OCI-LY1 (cell line): ENCODE measurements at regions not wholly inside any gene's neighbourhood (a gene's known extent, or its start where the extent isn't known, plus 50 kb on each side); places are given as distances from the start of the nearest gene placed in this dataset.

ENCODE experiments used
- H2AFZ ChIP-seq: fragments of 200-600 bp; sonication (generic), shearing (Covaris generic); 2 replicates; pipeline ENCODE4 v1.6.0; 2014; ENCODE audit warnings: antibody characterized with exemption, mild to moderate bottlenecking, low read length
- H3F3A ChIP-seq: fragments of 200-600 bp; sonication (generic), shearing (Covaris generic); 2 replicates; pipeline ENCODE4 v1.6.0; 2014; ENCODE audit warnings: mild to moderate bottlenecking, antibody characterized with exemption, low read length, moderate library complexity; ENCODE audit not compliant: insufficient read depth
- H3K27ac ChIP-seq: fragments of 200-600 bp; sonication (generic); 2 replicates; pipeline ENCODE4 v1.5.1; 2014; ENCODE audit warnings: low read length, mixed run types, mild to moderate bottlenecking, low read depth; ENCODE audit not compliant: poor library complexity, severe bottlenecking
- H3K27me3 ChIP-seq: fragments of 200-600 bp; sonication (generic); 2 replicates; pipeline ENCODE4 v1.6.0; 2014; ENCODE audit warnings: antibody characterized with exemption, mild to moderate bottlenecking, low read length, moderate library complexity; ENCODE audit not compliant: insufficient read depth
- H3K36me3 ChIP-seq: fragments of 200-600 bp; sonication (generic); 2 replicates; pipeline ENCODE4 v1.6.1; 2014; ENCODE audit warnings: mild to moderate bottlenecking, antibody characterized with exemption, low read length, moderate library complexity, mixed read lengths; ENCODE audit not compliant: insufficient read depth
- H3K4me1 ChIP-seq: fragments of 200-600 bp; sonication (generic); 2 replicates; pipeline ENCODE4 v1.5.1; 2014; ENCODE audit warnings: mild to moderate bottlenecking, low read length, moderate library complexity; ENCODE audit not compliant: insufficient read depth, severe bottlenecking
- H3K4me2 ChIP-seq: fragments of 200-600 bp; sonication (generic), shearing (Covaris generic); 2 replicates; pipeline ENCODE4 v1.6.1; 2014; ENCODE audit warnings: low read length
- H3K4me3 ChIP-seq: fragments of 200-600 bp; sonication (generic); 2 replicates; pipeline ENCODE4 v1.5.1; 2014; ENCODE audit warnings: low read length, low read depth, mild to moderate bottlenecking, mixed read lengths; ENCODE audit not compliant: poor library complexity, severe bottlenecking
- H3K79me2 ChIP-seq: fragments of 200-600 bp; shearing (Covaris generic); 2 replicates; pipeline ENCODE4 v1.6.1; 2016; ENCODE audit warnings: mixed run types, low read length, mixed read lengths; ENCODE audit not compliant: insufficient read depth
- H3K9ac ChIP-seq: fragments of 200-600 bp; sonication (generic), shearing (Covaris generic); 2 replicates; pipeline ENCODE4 v1.6.1; 2014; ENCODE audit warnings: mild to moderate bottlenecking, low read length, mixed read lengths
- H3K9me2 ChIP-seq: fragments of 200-600 bp; sonication (generic), shearing (Covaris generic); 2 replicates; pipeline ENCODE4 v1.6.1; 2014; ENCODE audit warnings: low read depth, mild to moderate bottlenecking, low read length, mixed read lengths
- H3K9me3 ChIP-seq: fragments of 200-600 bp; shearing (Covaris generic); 2 replicates; pipeline ENCODE4 v1.6.1; 2014; ENCODE audit warnings: low read length, mixed read lengths
- H4K20me1 ChIP-seq: fragments of 200-600 bp; sonication (generic), shearing (Covaris generic); 2 replicates; pipeline ENCODE4 v1.6.0; 2016; ENCODE audit warnings: mild to moderate bottlenecking, low read length; ENCODE audit not compliant: insufficient read depth
- EZH2 ChIP-seq: fragments of 200-600 bp; sonication (generic), shearing (Covaris generic); IDR thresholded peaks from 2 replicates; pipeline ENCODE4 v1.8.0; 2017; ENCODE audit warnings: borderline replicate concordance, mixed run types, mild to moderate bottlenecking, antibody characterized with exemption, low read length, moderate library complexity, mixed read lengths
- TF ChIP-seq, protein P1 (sequence below): fragments of 200-600 bp; sonication (generic), shearing (Covaris generic); IDR thresholded peaks from 2 replicates; pipeline ENCODE4 v1.5.1; 2017; ENCODE audit warnings: mild to moderate bottlenecking, antibody characterized with exemption, low read length, moderate library complexity, mixed read lengths

DNA sequence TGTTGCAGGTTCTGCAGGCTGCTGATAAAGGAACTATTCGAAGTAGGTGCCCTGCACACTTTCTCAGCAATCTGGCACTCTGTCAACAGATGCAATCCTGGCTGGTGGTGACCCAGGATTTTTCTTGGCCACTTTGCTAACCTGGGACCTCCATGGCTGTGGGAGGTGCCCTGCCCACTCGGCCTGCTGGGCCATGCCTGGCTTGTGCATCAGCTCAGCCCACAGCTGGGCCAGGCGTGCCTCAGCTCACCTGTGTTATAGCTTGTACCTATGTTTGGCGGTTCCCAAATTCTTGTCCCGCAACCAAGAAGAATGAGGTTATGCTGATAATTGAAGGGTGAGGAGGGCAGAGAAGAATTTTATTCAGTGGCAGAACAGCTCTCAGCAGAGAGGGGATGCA is 141.7 kb downstream of the NPY start:
- Histone ChIP-seq H3K27ac (no peak overlapping the region), H3F3A (no peaks in the 10 kb centered on the region), H3K9ac (no peak overlapping the region), H2AFZ (no peak overlapping the region), H3K4me3 (no peak overlapping the region), H3K79me2 (no peaks in the 10 kb centered on the region), H3K4me1 (no peaks in the 10 kb centered on the region), H3K9me3 (peaks cover 5% of the 10 kb centered on the region; the same call in 1 of the 2 replicates), H3K36me3 (no peaks in the 10 kb centered on the region), H3K9me2 (no peaks in the 10 kb centered on the region), H3K27me3 (no peaks in the 10 kb centered on the region; the same call in 1 of the 2 replicates), H3K4me2 (no peak overlapping the region), H4K20me1 (no peaks in the 10 kb centered on the region)
- TF ChIP-seq, protein P1, sequence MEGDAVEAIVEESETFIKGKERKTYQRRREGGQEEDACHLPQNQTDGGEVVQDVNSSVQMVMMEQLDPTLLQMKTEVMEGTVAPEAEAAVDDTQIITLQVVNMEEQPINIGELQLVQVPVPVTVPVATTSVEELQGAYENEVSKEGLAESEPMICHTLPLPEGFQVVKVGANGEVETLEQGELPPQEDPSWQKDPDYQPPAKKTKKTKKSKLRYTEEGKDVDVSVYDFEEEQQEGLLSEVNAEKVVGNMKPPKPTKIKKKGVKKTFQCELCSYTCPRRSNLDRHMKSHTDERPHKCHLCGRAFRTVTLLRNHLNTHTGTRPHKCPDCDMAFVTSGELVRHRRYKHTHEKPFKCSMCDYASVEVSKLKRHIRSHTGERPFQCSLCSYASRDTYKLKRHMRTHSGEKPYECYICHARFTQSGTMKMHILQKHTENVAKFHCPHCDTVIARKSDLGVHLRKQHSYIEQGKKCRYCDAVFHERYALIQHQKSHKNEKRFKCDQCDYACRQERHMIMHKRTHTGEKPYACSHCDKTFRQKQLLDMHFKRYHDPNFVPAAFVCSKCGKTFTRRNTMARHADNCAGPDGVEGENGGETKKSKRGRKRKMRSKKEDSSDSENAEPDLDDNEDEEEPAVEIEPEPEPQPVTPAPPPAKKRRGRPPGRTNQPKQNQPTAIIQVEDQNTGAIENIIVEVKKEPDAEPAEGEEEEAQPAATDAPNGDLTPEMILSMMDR, result no peak
- TF ChIP-seq EZH2, result no peak

DNA sequence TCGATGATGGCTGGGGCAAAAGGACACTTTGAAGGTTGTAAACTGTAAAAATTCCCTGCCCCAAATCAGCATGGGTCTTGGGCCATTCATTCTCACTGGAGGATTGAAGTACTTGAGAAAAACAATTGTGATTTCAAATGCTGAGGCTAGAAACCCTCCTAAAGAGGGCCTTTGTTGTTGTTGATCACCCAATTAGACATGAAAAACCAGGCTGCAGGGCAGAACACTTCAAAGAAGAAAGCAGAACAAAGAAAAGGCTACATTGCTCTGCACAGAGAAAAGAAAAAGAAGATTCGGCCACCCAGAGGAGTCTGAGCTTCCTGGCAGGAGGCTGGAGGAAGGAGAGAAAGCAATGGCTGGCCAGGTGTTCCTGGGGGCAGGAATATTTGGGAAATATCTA is 143.1 kb downstream of the NPY start:
- Histone ChIP-seq H3K9me2 (no peaks in the 10 kb centered on the region), H3K4me2 (no peak overlapping the region), H3K79me2 (no peaks in the 10 kb centered on the region), H2AFZ (no peak overlapping the region), H3K27ac (no peak overlapping the region), H3K36me3 (no peaks in the 10 kb centered on the region), H3K9me3 (peaks cover 5% of the 10 kb centered on the region; the same call in 1 of the 2 replicates), H3K4me1 (no peaks in the 10 kb centered on the region), H3K9ac (no peak overlapping the region), H3K4me3 (no peak overlapping the region), H4K20me1 (no peaks in the 10 kb centered on the region), H3F3A (no peaks in the 10 kb centered on the region), H3K27me3 (no peaks in the 10 kb centered on the region; the same call in 1 of the 2 replicates)
- TF ChIP-seq, protein P1, result no peak
- TF ChIP-seq EZH2, result no peak

DNA sequence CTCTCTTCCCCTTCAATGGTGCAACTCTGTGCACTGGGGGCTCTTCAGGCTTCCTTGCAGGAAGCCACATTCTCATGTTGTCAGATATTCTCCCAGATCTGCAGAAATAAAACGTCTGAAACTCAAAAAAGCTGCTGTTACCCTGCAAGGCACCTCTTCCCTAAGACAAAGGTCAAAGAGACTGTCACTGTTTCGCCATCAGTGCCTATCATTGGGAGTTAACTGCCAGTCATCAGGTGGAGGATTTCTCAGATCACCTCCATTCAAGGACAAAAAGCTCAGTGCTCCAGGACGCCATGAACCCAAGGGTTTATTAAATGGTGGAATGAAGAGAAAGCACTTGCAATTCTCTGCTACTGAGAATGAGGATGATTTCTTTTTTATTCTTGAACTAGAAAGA is 144.6 kb upstream of the PALS2 start:
- no peak overlapping the region for H3K27ac ChIP-seq
- no peaks in the 10 kb centered on the region for H3K79me2 ChIP-seq
- H2AFZ ChIP-seq, result no peak overlapping the region

More for the DNA sequence above, 144.6 kb upstream of the PALS2 start:
- Histone ChIP-seq H3K27me3 (no peaks in the 10 kb centered on the region; the same call in 1 of the 2 replicates), H3K4me2 (no peak overlapping the region), H3K36me3 (no peaks in the 10 kb centered on the region), H3K9me3 (peaks cover 5% of the 10 kb centered on the region; the same call in 1 of the 2 replicates), H3K9me2 (no peaks in the 10 kb centered on the region), H3K9ac (no peak overlapping the region), H3F3A (no peaks in the 10 kb centered on the region), H3K4me1 (no peaks in the 10 kb centered on the region), H3K4me3 (no peak overlapping the region), H4K20me1 (no peaks in the 10 kb centered on the region)
- no peak for TF ChIP-seq EZH2
- TF ChIP-seq, protein P1, result no peak
